DMS79 treated with DMSO at 0.1 percent for 48 hours (cell line): ENCODE measurements at regions not wholly inside any gene's neighbourhood (a gene's known extent, or its start where the extent isn't known, plus 50 kb on each side); places are given as distances from the start of the nearest gene placed in this dataset.
"Not testable (repeated sequence)": the region's sequence is repeated elsewhere in the genome, so short reads cannot be mapped to it uniquely, and the experiment has no call there.

Source experiments
- DNase-seq: peaks from one replicate; lab custom pipeline; 2025; lab: John Stamatoyannopoulos, UW

GRCh38 chr10:108684431-108684830 is 1238.9 kb downstream of the XPNPEP1 start:
- no peak for DNase-seq

GRCh38 chr10:108673741-108674140 is 1249.6 kb downstream of the XPNPEP1 start:
- DNase-seq, result no peak

GRCh38 chr10:108663587-108663986 is 1259.7 kb downstream of the XPNPEP1 start:
- no peak for DNase-seq

- DNase-seq, result no peak
These were observed 1260.3 kb downstream of the XPNPEP1 start for GRCh38 chr10:108662975-108663374.

- DNase-seq, result no peak
These were observed 1268.3 kb downstream of the XPNPEP1 start for GRCh38 chr10:108655057-108655456.

- no peak for DNase-seq
These were observed 1269.8 kb downstream of the XPNPEP1 start for GRCh38 chr10:108653531-108653930.

- DNase-seq, result no peak
These were observed 1284.3 kb downstream of the XPNPEP1 start for GRCh38 chr10:108639010-108639409.

GRCh38 chr10:108638225-108638624 is 1285.1 kb downstream of the XPNPEP1 start:
- no peak for DNase-seq

GRCh38 chr10:108633046-108633445 is 1290.3 kb downstream of the XPNPEP1 start:
- DNase-seq, result no peak

- no peak for DNase-seq
These were observed 1291.2 kb downstream of the XPNPEP1 start for GRCh38 chr10:108632144-108632543.

- DNase-seq, result no peak
These were observed 1292.0 kb downstream of the XPNPEP1 start for GRCh38 chr10:108631332-108631731.

GRCh38 chr10:108629834-108630233 is 1293.5 kb downstream of the XPNPEP1 start:
- no peak for DNase-seq

GRCh38 chr10:108624052-108624451 is 1299.3 kb downstream of the XPNPEP1 start:
- no peak for DNase-seq

- DNase-seq, result no peak
These were observed 1302.3 kb downstream of the XPNPEP1 start for GRCh38 chr10:108620821-108621534.

- no peak for DNase-seq
These were observed 1306.6 kb downstream of the XPNPEP1 start for GRCh38 chr10:108616559-108617285.

GRCh38 chr10:108615576-108616320 is 1307.6 kb downstream of the XPNPEP1 start:
- no peak for DNase-seq

GRCh38 chr10:108612485-108612884 is 1310.8 kb downstream of the XPNPEP1 start:
- DNase-seq, result no peak

- DNase-seq, result no peak
These were observed 1314.5 kb downstream of the XPNPEP1 start for GRCh38 chr10:108608860-108609259.

- DNase-seq, result no peak
These were observed 1321.5 kb downstream of the XPNPEP1 start for GRCh38 chr10:108601851-108602250.

- not testable (repeated sequence) for DNase-seq
These were observed 1322.8 kb downstream of the XPNPEP1 start for GRCh38 chr10:108600511-108600910.

- DNase-seq, result not testable (repeated sequence)
These were observed 1324.0 kb downstream of the XPNPEP1 start for GRCh38 chr10:108599317-108599716.

- DNase-seq, result no peak
These were observed 1324.5 kb downstream of the XPNPEP1 start for GRCh38 chr10:108598831-108599230.

- DNase-seq, result no peak
These were observed 1325.0 kb downstream of the XPNPEP1 start for GRCh38 chr10:108598320-108598695.
